WERI-Rb-1 (cell line): ENCODE measurements at regions not wholly inside any gene's neighbourhood (a gene's known extent, or its start where the extent isn't known, plus 50 kb on each side); places are given as distances from the start of the nearest gene placed in this dataset.

Source experiments
- DNase-seq: peaks from one replicate; pipeline ENCODE4 v3.0.0-alpha.2; 2020
- H3K27ac ChIP-seq: fragments of 250-450 bp; sonication (Bioruptor Pico); 2 replicates; pipeline ENCODE4 v1.5.1; 2020; ENCODE audit warnings: mild to moderate bottlenecking, moderate library complexity
- H3K27me3 ChIP-seq: fragments of 250-450 bp; sonication (Bioruptor Pico); 2 replicates; pipeline ENCODE4 v1.5.1; 2021; ENCODE audit warnings: mild to moderate bottlenecking, low read depth, moderate library complexity; ENCODE audit not compliant: insufficient read depth, severe bottlenecking
- H3K36me3 ChIP-seq: fragments of 250-450 bp; sonication (Bioruptor Pico); 2 replicates; pipeline ENCODE4 v1.5.1; 2020; ENCODE audit warnings: mild to moderate bottlenecking, moderate library complexity
- H3K4me3 ChIP-seq: 2 replicates; pipeline ENCODE4 v1.5.1; 2011; ENCODE audit warnings: low read depth, mild to moderate bottlenecking, control low read depth, low read length
- H3K9me3 ChIP-seq: fragments of 250-450 bp; sonication (Bioruptor Pico); 2 replicates; pipeline ENCODE4 v1.5.1; 2021; ENCODE audit warnings: mild to moderate bottlenecking, moderate library complexity; ENCODE audit not compliant: severe bottlenecking
- TF ChIP-seq, protein P1 (sequence below): IDR thresholded peaks from 2 replicates; pipeline ENCODE4 v1.5.1; 2011; ENCODE audit warnings: low read depth, mild to moderate bottlenecking, control low read depth, inconsistent platforms, low read length

DNA sequence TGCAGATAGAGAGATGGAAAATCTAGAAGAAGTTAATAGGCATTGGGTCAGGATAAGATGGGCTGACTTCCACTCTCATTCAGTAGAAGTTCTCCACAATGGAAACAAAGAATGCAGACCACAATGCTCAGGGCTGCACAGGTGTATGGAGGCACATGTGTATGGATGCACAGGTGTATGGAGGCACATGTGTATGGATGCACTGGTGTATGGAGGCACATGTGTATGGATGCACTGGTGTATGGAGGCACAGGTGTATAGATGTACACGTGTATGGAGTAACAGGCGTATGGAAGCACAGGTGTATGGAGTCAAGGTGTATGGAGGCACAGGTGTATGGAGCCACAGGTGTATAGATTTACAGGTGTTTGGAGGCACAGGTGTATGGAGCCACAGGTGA lies 285.7 kb upstream of the PPP2R2D start:
- Histone ChIP-seq H3K27ac (no peak overlapping the region), H3K4me3 (no peak overlapping the region), H3K9me3 (no peaks in the 10 kb centered on the region), H3K27me3 (no peaks in the 10 kb centered on the region), H3K36me3 (no peaks in the 10 kb centered on the region)
- DNase-seq = no peak
- TF ChIP-seq, protein P1, sequence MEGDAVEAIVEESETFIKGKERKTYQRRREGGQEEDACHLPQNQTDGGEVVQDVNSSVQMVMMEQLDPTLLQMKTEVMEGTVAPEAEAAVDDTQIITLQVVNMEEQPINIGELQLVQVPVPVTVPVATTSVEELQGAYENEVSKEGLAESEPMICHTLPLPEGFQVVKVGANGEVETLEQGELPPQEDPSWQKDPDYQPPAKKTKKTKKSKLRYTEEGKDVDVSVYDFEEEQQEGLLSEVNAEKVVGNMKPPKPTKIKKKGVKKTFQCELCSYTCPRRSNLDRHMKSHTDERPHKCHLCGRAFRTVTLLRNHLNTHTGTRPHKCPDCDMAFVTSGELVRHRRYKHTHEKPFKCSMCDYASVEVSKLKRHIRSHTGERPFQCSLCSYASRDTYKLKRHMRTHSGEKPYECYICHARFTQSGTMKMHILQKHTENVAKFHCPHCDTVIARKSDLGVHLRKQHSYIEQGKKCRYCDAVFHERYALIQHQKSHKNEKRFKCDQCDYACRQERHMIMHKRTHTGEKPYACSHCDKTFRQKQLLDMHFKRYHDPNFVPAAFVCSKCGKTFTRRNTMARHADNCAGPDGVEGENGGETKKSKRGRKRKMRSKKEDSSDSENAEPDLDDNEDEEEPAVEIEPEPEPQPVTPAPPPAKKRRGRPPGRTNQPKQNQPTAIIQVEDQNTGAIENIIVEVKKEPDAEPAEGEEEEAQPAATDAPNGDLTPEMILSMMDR = no peak

DNA sequence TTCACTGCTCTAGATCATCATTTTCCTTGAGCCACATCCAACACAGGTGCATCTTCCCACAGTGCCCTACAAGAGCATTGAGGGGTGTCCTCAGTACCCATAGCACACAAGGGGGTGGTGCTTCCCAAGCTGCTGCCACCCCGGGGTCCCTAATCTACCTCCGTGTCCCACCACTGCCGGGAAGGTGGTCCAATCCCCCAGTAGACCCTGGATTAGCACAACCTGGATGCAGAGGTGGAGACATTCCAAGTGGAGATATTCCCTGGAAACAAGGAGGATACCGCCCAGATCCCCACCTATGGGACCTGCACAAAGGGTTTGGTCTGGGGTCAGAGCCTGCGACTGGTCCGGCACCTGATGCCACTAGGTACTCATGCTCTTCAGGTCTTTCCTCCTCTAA lies 284.8 kb upstream of the PPP2R2D start:
- no peak overlapping the region for H3K27ac ChIP-seq
- no peaks in the 10 kb centered on the region for H3K27me3 ChIP-seq
- TF ChIP-seq, protein P1 = no peak
- no peak for DNase-seq
- H3K9me3 ChIP-seq = no peaks in the 10 kb centered on the region
- no peaks in the 10 kb centered on the region for H3K36me3 ChIP-seq
- no peak overlapping the region for H3K4me3 ChIP-seq

DNA sequence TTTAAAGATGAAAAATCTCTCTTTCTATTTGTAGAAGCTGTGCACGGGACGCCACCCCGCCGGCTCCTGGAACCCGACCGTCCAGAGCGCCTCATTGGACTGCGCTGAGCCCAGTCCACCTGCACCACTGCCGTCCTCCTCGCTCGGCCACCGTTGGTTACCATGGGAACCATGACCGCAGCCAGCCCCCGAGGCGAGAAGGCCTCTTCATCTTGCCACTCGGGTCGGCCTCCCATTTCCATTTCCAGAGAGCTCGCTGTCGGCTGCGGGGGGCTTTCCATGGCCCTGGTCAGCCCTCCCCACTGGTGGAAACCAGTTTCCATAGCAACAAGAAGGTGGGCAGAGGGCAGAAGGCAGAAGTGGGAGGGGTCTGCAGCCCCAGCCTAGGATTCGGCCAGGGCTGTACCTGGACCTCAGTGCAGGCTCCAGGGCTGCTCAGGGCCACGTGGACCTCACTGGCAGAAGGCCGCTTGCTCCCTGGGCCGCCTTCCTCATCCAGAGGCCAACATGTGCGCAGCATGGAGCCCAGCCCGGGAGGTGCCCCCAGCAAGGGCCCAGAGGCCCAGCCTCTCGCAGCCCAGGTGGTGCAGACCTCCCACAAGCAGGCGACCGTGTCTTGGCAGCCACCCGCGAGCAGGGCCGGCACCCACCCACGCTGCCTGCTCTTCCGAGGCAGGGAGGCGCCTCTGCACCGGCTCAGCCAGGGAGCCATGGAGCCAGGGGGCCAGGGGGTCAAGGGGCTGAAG lies 283.5 kb upstream of the PPP2R2D start:
- H3K4me3 ChIP-seq = no peak overlapping the region
- no peak for DNase-seq
- no peaks in the 10 kb centered on the region for H3K36me3 ChIP-seq
- no peaks in the 10 kb centered on the region for H3K27me3 ChIP-seq
- no peak overlapping the region for H3K27ac ChIP-seq
- TF ChIP-seq, protein P1 = no peak
- H3K9me3 ChIP-seq = no peaks in the 10 kb centered on the region

DNA sequence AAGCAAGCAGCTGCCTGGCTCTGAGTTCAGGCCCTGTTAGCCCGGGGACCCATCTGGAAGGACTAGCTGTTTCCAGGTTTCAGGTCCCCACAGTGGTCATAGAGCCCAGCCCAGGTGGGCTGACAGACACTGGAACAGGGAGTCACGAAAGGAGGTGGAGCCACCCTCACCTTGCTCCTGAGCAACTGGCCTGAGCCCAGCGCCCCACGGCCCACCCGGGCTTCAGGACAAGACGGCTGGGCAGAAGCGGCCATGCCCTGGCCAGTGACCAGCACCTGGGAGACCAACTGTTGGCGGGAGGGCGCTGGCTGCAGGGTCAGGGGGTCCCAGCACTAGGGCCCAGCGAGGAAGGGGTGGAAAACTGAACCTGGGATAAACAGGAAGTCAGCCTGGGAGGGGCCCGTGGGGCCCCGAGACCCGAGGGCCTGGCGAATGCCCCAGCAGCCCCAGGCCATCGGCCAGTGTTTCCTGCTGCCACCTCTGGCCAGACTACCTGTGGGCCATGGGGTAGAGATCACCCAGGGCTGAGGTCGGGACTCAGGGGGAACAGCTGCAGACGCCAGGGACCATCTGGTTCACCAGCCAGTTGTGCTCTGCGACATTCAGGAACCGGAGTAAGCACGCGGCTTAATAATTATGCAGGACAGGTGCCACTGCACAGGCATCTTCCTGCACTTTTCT lies 282.1 kb upstream of the PPP2R2D start:
- TF ChIP-seq, protein P1 = no peak
- H3K36me3 ChIP-seq = no peaks in the 10 kb centered on the region
- no peak overlapping the region for H3K27ac ChIP-seq
- DNase-seq = no peak
- H3K27me3 ChIP-seq = no peaks in the 10 kb centered on the region
- no peaks in the 10 kb centered on the region for H3K9me3 ChIP-seq
- no peak overlapping the region for H3K4me3 ChIP-seq

DNA sequence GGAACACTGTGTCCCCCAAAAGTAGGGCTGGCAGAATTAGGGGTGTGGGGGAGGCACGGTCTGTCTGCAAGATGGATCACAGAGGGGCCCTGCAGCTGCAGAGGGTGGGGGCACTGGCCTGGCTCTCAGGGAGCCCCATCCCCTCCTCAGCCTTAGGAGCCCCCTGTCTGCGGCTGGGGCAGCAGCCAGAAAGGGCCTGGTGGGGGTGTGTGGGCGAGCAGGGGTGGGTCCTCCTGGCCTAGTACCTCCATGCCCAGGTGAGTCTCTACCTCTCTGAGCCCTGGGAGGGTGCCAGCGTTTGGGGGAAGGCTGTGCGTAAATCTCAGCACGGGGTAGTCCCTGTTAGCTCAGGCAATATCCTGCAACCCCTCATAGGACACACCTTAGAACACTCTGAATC lies 280.5 kb upstream of the PPP2R2D start:
- Histone ChIP-seq H3K36me3 (no peaks in the 10 kb centered on the region), H3K27ac (no peak overlapping the region), H3K9me3 (no peaks in the 10 kb centered on the region), H3K27me3 (no peaks in the 10 kb centered on the region), H3K4me3 (no peak overlapping the region)
- no peak for DNase-seq
- TF ChIP-seq, protein P1 = no peak
